GM19463 (cell line): ENCODE measurements at regions not wholly inside any gene's neighbourhood (a gene's known extent, or its start where the extent isn't known, plus 50 kb on each side); places are given as distances from the start of the nearest gene placed in this dataset.

Experiments used
- ATAC-seq: cut with Tn5 transposase; IDR thresholded peaks from one replicate; pipeline ENCODE4 v1.9.1; 2021; ENCODE audit warnings: mild to moderate bottlenecking, moderate library complexity; ENCODE audit not compliant: unreplicated experiment

GRCh38 chr4:27181693-27182092, 321.1 kb downstream of the STIM2 start:
- ATAC-seq, result no peak

- ATAC-seq, result no peak
Measured at GRCh38 chr4:27182211-27182610, 321.6 kb downstream of the STIM2 start.

DNA sequence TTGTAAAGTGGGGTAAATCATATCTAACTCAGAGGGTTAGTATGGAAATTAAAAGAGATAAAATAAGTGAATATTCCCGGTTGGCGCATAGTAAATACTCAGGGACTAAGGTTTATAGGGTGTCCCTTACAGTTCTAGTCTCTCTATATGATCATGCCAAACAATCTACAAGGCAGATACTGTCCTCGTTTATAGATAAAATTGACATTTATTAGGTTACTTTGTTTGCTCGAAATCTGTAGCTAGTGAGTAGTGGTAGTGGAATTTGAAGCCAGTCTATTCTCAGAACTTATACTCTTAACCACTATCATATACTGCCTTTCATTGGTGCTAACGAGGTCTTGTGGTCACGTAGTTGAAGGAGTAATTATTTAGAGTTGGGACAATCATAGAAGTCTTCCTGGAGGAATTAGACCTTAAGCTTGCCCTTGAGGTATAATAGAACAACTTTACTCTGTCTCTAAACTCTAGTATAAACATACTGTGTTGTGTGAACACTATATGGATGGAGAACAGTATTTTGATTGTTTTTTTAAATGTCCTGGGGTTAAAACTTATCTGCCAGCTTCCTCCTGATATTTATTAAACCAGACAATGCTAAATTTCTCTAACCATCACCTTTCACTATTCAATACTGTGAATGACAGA, 324.0 kb downstream of the STIM2 start:
- no peak for ATAC-seq

DNA sequence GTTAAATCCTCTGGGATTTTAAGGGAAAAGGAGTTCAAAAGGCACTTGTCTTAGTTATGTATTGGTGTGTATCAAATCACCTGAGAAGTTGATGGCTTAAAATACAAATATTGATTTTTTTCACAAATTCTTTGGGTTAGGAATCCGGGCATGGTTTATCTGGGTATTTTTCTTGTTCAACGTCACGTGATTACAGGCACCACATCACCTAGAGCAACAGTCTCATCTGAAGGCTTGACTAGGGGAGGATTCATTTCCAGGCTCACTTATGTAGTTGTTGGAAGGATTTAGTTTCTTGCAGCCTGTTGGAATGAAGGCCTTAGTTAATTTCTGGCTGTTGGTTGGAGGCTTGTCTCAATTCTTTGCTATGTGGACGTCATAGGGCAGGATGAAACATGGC, 326.1 kb downstream of the STIM2 start:
- no peak for ATAC-seq

- ATAC-seq, result no peak
Measured at GRCh38 chr4:27187786-27188185, 327.1 kb downstream of the STIM2 start.

- ATAC-seq, result no peak
Measured at GRCh38 chr4:27189683-27190082, 329.0 kb downstream of the STIM2 start.

DNA sequence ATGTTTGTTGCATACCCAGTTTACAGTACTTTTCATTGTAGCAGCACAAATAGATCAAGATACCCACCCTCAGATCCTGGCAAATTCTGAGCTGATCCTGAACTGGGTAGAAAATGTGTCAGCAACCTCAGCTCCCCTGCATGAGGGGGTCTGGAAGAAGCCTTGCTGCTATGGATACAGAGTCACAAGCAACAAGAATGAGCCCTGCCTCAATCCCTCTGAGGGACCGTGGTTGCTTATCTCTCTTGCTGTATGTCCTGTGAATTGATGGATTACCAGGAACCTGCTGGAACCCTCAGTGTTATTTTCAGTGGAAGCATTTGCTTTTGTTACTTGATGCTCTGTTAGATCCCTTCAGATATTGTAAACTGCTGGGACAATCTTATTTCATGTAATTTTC, 331.0 kb downstream of the STIM2 start:
- ATAC-seq, result no peak

DNA sequence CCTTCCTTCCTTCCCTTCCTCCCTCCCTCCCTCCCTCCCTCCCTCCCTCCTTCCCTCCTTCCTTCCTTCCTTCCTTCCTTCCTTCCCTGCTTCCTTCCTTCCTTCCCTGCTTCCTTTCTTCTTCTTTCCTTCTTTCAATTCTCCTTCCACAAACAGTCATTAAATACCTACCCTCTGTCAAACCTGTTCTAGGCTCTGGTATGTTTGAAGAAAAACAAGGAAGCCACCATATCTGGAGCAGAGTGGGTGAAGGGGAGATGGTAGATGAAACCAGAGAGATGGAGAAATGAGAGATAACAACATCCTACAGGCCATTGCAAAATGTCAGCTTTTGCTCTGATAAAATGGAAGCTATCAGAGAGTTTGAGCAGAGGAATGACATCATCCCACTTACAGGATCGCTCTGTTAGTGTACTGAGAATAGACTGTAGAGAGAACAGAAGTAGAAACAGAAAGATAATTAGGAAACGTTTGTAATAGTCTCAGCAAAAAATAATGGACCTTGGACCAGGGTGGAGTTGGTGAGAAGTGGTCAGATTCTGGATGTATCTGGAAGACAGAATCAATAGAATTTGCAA, 334.0 kb downstream of the STIM2 start:
- ATAC-seq, result no peak

DNA sequence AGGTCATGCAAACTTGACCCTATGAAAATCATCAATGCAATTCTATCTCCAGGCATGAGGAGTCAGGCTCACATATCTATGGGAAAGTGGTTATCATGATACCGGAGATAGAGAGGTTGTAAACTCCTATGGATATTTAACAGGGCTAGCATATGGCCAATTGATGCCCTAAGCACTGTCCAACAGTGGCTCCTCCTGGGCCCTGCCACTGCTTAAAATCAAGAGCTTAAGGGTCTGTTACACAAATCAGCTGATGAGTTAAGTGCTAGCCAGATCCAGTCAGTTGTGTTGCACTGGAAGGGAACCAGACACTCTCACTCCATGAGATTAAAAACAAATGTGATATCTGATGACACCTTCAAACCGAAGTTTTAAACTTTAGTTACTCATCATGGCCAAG, 337.6 kb downstream of the STIM2 start:
- ATAC-seq, result no peak

DNA sequence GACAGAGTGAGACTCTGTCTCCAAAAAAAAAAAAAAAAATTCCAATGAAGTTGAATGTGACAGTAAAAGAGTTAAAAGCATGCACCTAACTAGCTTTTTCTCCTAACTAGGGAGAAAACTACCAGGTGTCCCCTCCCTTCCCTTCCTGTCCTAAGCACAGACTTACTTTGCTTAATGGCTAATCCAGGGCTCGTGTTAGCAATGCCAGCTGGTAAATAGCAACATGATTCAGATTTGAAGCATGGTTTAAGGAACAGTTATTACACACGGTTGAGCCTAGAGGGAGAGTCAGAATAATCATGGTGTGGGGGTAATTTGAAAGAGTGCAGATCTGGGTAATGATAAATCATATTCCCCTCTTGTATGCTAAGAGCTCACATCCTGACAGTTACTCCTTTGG, 338.3 kb downstream of the STIM2 start:
- no peak for ATAC-seq

- ATAC-seq, result no peak
Measured at GRCh38 chr4:27206009-27206408, 345.4 kb downstream of the STIM2 start.

- ATAC-seq, result no peak
Measured at GRCh38 chr4:27210956-27211355, 350.3 kb downstream of the STIM2 start.

- no peak for ATAC-seq
Measured at GRCh38 chr4:27214010-27214409, 353.4 kb downstream of the STIM2 start.

DNA sequence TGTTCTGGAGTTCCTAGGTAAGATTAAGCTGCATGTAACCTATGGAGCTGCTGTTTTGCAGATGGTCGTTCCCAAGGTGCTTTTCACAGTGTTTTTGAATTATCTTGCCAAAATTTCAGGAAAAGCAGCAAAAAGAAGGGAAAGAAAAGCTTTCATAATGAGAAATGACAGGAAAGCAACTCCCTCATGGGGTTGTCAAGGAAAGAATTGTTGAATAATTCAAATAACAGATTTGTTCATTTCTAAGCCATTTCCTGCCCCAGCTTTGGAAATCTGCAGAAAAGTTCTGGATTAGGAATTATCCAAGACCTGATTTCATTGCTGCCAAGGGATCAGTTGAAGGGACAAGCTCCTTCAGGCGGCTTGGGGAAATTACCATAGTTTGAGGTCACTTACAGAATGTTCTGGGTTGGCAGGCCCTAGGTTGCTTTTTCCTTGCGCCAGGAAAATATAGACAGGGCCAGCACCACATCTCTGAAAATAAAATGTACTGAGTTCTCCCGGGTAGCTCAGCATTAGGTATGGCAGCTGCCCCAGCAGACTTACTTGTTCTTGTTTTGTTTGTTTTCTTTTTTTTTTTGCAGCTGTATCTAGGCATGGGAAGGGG, 354.7 kb downstream of the STIM2 start:
- ATAC-seq, result no peak

GRCh38 chr4:27217261-27217769, 356.7 kb downstream of the STIM2 start:
- no peak for ATAC-seq

GRCh38 chr4:27218013-27218412, 357.4 kb downstream of the STIM2 start:
- ATAC-seq, result no peak

DNA sequence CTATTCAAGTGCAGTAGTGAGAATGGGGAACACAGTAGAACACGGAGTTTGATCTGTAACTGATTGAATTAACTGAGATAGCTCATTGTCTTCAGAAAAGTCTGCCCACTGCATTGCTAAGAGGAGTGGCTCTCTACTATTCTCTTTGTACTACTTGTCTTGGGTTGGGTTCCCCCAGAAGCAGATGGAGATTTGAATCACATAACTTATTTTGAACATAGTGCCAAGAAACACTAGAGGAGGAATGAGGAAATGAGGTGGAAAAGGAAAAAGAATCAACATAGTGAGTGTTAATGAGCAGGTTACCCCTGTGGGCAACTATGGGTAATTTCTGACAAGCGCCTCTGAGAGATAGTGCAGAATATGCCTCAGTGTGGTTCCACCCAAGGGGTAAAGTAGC, 362.7 kb downstream of the STIM2 start:
- no peak for ATAC-seq

GRCh38 chr4:27233531-27233930, 372.9 kb downstream of the STIM2 start:
- no peak for ATAC-seq

DNA sequence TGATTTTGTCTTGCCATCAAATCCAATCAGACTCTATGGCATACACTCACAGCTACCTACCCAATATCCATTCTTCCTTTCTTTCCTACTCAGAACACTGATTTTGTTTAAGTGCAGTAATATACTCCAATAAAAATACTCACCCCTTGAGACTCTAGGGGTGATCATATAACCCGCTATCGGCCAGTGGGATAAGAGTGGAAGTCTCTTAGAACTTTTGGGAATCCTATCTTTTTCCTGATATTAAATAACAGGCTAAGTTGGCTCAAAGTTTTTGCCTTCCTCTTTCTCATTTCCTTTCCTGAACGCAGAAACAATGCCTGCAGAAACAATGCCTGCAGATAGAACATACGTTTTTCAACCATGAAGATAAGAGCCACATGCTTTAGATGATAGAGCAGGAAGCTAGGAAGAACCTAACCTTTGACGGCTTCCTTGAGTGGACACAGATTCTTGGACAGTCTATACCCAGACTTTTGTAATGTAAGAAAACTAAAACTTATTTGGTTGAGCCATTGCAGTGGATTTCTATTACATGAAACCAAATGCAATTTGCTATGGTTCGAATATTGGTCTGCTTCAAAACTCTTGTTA, 373.8 kb downstream of the STIM2 start:
- ATAC-seq, result no peak

- ATAC-seq, result no peak
Measured at GRCh38 chr4:27239641-27240040, 379.0 kb downstream of the STIM2 start.

DNA sequence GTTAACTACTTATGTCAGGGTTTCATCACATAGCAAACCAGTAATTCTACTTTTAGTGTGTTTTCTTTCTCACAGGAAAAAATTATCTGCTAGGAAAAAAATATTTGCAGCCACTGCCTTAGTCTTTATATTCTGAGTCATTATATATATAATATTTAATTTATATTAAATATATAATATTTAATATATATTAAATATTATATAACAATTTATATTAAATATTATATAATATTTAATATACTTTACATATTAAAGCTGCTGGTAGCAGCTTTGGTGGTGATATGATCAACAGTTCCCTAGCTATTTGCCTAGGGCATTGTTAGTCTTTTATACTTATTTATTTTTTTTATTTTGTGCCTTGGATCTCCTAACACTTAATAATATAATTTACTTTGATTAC, 381.6 kb downstream of the STIM2 start:
- ATAC-seq, result no peak

GRCh38 chr4:27245216-27245615, 384.6 kb downstream of the STIM2 start:
- ATAC-seq, result no peak
